ENCODE measurements at regions not wholly inside any gene's neighbourhood (a gene's known extent, or its start where the extent isn't known, plus 50 kb on each side); places are given as distances from the start of the nearest gene placed in this dataset.

- no peak for TF ChIP-seq CTCF (IDR thresholded peaks at IDR 0.05)
- TF ChIP-seq POLR2AphosphoS5 (IDR thresholded peaks at IDR 0.05; ENCODE audit: insufficient read depth in 1 of 2, low read depth in 1 of 2): no peak
Observed at GRCh38 chr10:91724933-91725332, 73.3 kb upstream of the TNKS2 start.

All from vagina (tissue), 2 donors.